ENCODE measurements at regions not wholly inside any gene's neighbourhood (a gene's known extent, or its start where the extent isn't known, plus 50 kb on each side); places are given as distances from the start of the nearest gene placed in this dataset.

GRCh38 chr12:92547906-92548305 is 154.9 kb upstream of the PLEKHG7 start:
- TF ChIP-seq CTCF (conservative IDR thresholded peaks at IDR 0.05), result no peak
- no peak for TF ChIP-seq EZH2 (IDR thresholded peaks at IDR 0.05; ENCODE audit: low read depth)
